NOMO-1 (cell line): ENCODE measurements at regions not wholly inside any gene's neighbourhood (a gene's known extent, or its start where the extent isn't known, plus 50 kb on each side); places are given as distances from the start of the nearest gene placed in this dataset.
"Not testable (repeated sequence)": the region's sequence is repeated elsewhere in the genome, so short reads cannot be mapped to it uniquely, and the experiment has no call there.

Experiments
- DNase-seq, 2 experiments: peaks; one replicate each; lab custom pipeline; 2025; ENCODE audit not compliant: unreplicated experiment in 2 of 2; lab: John Stamatoyannopoulos, UW

DNA sequence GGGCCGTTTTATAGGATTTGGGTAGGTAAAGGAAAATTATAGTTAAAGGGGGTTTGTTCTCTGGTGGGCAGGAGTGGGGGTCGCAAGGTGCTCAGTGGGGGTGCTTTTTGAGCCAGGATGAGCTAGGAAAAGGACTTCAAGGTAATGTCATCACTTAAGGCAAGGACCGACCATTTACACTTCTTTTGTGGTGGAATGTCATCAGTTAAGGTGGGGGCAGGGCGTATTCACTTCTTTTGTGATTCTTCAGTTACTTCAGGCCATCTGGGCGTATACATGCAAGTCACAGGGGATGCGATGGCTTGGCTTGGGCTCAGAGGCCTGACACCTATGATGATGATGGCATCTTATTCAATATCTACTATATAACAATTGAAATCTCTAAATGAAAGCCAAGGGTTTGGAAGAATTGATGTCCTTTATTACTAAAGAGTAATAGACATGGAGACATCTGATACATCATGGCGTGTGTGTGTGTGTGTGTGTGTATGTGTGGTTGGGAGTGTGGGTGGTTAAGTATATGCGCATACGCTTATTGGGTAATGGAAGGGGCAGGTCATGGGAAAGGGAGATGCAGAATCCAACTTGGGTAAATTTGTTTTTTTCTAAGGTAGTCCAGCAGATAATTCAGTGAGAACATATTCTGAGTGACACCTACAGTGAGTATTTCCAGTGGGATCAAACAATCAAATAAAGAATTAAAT lies 236.9 kb upstream of the DUSP10 start:
- not testable (repeated sequence) for DNase-seq

DNA sequence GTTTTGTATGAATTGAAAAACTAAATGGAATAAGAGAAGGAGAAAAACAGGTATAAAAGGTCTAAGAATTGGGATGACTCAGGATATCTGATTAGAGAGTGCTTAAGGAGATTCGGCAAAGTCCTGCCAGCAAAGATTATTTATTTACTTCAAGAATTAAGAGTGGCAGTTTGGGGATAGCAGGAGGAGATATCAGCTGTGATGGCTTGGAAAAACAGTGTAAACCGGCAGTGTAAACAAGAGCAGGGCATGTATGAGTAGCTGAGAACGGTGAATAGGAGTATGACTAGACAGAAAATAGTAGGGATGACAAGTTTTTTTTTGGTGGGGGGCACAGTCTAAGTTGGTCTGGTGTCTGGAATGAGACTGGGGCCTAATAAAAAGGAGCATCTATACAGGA lies 231.9 kb upstream of the DUSP10 start:
- DNase-seq: not testable (repeated sequence)

DNA sequence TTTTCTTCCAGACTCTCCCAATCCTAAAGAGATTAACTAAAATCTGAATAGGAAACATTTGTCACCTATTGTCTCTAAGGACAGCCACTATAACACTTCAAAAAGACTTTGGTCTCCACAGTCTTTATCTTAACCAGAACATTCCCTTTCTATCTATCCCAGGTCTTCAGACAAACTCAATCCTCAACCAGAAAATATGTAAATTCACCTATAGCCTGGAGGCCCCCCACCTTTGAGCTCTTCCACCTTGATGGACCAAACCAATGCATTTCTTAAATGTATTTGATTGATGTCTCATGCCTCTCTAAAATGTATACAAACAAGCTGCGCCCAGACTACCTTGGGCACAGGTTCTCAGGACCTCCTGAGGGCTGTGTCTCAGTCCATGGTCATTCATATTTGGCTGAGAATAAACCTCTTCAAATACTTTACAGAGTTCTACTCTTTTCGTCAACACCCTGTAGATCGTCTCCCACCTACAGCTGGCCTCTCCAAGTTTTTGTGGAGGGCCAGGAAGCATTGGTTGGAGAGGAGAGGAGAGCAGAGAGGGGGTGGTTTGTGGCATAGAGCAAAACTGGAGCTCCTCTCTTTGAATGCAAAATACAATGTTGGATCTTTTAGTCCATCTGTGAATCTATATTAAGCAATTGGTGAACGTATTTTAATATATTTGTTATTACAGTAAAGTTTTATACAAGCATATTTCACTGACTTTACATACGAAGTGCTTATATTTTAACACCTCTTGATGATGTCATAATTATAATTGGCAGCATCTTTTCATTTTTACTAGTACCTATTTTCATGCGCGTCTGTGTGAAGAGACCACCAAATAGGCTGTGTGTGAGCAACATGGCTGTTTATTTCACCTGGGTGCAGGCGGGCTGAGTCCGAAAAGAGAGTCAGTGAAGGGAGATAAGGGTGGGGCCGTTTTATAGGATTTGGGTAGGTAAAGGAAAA lies 230.7 kb upstream of the DUSP10 start:
- no peak for DNase-seq

DNA sequence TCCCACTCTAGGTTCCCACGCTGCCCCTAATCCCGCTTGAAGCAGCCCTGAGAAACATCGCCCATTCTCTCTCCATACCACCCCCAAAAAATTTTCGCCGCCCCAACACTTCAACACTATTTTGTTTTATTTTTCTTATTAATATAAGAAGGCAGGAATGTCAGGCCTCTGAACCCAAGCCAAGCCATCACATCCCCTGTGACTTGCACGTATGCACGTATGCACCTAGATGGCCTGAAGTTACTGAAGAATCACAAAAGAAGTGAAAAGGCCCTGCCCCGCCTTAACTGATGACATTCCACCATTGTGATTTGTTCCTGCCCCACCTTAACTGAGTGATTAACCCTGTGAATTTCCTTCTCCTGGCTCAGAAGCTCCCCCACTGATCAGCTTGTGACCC lies 229.1 kb upstream of the DUSP10 start:
- DNase-seq: not testable (repeated sequence)

DNA sequence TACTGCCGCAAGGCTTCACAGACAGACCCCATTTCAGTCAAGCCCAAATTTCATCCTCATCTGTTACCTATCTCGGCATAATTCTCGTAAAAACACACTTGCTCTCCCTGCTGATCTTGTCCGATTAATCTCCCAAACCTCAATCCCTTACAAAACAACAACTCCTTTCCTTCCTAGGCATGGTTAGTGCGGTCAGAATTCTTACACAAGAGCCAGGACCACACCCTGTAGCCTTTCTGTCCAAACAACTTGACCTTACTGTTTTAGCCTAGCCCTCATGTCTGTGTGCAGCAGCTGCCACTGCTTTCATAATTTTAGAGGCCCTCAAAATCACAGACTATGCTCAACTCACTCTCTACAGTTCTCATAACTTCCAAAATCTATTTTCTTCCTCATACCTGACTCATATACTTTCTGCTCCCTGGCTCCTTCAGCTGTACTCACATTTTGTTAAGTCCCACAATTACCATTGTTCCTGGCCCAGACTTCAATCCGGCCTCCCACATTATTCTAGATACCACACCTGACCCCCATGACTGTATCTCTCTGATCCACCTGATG lies 227.5 kb upstream of the DUSP10 start:
- DNase-seq: peak in 1 of 2 experiments; percentile 11

DNA sequence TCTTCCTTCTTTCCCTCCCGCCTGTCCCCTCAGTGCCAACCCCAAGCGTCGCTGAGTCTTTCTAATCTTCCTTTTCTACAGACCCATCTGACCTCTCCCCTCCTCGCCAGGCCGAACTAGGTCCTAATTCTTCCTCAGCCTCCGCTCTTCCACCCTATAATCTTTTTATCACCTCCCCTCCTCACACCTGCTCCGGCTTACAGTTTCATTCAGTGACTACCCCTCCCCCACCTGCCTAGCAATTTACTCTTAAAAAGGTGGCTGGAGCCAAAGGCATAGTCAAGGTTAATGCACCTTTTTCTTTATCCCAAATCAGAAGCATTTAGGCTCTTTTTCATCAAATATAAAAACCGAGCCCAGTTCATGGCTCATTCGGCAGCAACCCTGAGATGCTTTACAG lies 225.6 kb upstream of the DUSP10 start:
- not testable (repeated sequence) for DNase-seq

DNA sequence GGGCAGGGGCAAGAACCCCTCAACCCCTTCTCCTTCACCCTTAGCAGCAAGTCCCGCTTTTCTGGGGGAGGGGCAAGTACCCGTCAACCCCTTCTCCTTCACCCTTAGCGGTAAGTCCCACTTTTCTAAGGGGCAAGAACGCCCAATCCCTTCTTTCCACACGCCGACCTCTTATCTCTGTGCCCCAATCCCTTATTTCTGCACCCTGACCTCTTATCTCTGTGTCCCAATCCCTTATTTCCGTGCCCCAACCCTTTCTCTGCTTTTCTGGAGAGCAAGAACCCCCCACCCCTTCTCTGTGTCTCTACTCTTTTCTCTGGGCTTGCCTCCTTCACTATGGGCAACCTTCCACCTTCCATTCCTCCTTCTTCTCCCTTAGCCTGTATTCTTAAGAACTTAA lies 225.0 kb upstream of the DUSP10 start:
- not testable (repeated sequence) for DNase-seq

DNA sequence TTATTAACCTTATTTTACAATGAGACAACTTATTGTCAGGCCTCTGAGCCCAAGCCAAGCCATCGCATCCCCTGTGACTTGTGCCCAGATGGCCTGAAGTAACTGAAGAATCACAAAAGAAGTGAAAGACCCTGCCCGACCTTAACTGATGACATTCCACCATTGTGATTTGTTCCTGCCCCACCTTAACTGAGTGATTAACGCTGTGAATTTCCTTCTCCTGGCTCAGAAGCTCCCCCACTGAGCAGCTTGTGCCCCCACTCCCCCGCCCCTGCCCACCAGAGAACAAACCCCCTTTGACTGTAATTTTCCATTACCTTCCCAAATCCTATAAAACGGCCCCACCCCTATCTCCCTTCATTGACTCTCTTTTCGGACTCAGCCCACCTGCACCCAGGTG lies 224.0 kb upstream of the DUSP10 start:
- not testable (repeated sequence) for DNase-seq

DNA sequence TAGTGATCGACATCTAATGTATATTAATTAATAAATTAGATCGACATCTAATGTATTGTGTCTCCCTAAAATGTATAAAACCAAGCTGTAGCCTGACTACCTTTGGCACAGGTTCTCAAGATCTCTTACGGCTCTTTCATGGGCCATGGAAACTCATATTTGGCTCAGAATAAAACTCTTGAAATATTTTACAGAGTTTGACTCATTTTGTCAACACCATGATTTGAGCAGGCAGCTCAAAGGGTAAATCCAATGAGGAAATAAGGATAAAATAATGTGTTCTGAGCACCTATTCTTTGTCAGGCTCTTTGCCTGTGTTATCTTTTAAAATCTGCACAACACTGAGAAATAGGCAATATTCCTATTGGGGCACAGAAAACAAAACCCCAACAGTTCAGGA lies 223.4 kb upstream of the DUSP10 start:
- no peak for DNase-seq

DNA sequence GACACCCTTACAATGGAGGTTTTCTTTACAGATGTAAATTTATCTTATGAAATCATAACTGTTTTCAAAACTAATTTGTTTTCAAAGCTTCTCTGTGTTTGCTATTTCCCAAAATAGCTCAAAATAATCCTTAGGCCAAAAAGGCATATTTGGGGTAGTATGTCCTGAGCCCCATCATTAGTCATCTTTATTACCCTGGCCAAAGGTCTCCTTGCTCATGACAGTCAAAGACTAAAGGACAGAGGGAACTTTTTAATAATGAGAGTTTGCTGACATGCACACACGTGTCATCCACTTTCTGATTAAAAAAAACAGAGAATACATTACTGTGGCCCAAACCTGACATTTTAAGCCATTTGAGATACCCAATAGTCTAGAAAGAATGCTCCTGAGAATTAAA lies 221.9 kb upstream of the DUSP10 start:
- no peak for DNase-seq

DNA sequence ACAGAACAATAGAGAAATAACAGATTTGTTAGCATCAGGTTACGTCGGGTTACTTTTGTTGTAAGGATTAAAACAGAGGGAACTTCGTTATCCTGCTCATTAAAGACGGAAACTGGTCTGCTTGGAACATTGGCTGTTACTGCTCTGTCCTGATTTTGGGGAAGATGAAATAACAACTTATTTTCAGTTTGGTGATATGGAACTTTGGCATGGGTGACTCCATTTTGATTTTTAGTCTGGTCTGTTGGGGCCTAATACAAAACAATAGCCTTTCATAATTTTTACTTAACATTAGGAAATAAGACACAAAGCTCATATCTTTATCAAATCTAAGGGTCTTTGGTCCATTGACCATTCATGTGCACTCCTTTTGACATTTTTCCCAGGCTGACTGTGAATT lies 220.5 kb upstream of the DUSP10 start:
- no peak for DNase-seq

DNA sequence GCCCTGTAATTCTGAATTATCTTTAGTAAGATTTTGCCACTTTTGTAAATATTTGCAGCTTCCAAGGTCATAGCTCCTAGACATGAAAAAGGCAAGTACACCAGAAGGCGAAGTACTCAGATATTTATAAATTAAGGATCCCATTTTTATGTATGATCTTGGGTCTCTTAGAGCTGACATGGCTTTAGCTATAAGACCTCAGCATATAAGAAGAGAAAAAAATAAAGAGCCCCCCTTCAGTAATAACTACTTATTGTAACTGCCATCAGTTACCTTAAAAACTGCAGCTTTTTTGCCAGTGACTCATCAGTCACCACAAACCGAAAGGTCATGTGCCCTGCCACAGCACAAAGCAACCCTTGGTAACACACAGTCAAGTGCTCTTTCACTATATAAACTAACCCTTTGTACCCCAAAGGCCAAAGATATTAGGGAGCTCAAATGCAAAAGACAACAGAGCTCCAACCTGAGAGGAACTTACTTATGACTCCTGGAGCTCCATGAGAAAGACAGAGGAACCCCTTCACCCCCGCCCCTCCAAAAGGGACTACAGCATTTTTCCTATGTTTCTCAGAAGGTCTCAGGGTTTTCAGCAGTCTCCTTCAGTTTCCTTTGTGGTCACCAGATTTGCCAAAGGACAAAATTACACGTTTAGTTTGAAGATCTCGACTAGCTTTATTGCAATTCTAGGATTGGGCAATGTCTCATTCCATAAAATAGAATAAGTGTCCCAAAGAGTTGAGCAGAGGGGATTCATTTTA lies 219.8 kb upstream of the DUSP10 start:
- peak; percentile 71 to 85 for DNase-seq

DNA sequence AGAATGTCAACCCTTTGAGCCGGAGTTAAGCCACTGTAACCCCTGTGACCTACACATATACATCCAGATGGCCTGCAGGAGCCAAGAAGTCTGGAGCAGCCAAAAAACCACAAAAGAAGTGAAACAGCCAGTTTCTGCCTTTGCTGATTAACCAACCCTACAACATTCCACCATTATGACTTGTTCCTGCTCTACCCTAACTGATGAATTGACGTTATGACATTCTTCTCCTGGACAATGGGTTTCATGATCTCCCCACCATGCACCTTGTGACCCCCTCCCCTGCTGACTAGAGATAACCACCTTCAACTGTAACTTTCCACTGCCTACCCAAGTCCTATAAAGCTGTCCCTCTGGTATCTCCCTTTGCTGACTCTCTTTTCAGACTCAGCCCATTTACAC lies 216.3 kb upstream of the DUSP10 start:
- DNase-seq: not testable (repeated sequence)

DNA sequence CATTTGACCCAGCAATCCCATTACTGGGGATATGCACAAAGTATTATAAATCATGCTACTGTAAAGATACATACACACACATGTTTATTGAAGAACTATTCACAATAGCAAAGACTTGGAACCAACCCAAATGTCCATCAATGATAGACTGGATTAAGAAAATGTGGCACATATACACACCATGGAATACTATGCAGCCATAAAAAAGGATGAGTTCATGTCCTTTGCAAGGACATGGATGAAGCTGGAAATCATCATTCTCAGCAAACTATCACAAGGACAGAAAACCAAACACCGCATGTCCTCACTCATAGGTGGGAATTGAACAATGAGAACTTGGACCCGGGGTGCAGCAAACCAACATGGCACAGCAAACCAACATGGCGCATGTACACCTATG lies 215.5 kb upstream of the DUSP10 start:
- DNase-seq: not testable (repeated sequence)

DNA sequence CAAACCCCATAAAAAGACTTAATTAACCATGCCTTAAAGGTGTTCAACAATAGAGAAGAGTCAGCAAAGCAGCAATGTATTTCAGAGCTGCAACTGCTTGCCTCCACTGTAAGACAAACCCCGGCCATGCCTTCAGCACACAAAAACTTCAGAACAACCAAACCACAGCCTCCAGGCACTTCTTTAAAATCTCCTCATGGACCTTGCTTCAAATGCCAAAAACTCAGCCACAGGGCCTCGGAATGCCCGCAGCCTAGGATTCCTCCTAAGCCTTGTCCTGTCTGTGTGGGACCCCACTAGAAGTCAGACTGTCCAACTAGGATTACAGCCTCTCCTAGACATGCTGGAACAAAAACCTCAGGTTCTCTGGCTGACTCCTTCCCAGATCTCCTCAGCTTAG lies 208.1 kb upstream of the DUSP10 start:
- DNase-seq: no peak

DNA sequence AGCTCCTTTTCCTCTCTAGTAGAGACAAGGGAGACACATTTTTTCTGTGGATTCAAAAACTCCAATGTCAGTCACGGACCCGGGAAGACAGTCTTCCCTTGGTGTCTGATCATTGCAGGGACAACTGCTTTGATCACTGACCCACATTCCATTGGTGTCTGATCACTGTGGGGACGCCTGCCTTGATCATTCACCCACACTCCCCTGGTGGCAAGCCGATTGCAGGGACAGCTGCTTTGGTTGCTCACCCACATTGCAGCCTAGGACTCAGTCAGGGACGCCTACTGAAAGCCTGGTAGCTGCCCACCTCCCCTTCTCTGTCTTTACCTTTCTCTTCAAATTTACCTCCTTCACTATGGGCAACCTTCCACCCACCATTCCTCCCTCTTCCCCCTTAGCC lies 206.6 kb upstream of the DUSP10 start:
- no peak for DNase-seq

DNA sequence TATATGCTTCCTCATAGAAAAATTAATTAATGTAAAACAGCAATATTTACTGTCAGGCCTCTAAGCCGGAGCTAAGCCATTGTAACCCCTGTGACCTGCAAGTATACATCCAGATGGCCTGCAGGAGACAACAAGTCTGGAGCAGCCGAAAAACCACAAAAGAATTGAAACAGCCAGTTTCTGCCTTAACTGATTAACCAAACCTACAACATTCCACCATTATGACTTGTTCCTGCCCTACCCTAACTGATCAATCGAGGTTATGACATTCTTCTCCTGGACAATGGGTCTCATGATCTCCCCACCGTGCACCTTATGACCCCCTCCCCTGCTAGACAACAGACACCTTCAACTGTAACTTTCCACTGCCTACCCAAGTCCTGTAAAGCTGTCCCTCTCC lies 205.8 kb upstream of the DUSP10 start:
- no peak for DNase-seq

DNA sequence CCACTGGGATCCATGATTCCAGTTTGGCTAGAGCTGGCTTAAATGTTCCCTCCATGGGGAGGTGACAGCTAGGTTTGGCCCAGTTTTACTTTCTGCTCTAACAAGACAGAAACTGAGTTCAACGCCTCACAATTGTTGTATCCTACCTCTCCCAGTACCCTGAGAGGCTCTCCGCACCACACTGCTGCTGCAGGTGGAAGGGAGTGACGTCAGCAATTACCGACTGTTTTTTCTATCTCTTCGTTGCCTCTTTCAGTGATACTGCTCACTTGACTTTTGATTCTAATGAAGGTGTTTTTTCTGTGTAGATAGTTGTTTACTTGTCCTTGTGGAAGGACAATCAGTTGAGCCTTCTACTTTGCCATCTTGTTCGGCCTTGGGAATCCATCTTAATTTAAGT lies 204.9 kb upstream of the DUSP10 start:
- DNase-seq: no peak

DNA sequence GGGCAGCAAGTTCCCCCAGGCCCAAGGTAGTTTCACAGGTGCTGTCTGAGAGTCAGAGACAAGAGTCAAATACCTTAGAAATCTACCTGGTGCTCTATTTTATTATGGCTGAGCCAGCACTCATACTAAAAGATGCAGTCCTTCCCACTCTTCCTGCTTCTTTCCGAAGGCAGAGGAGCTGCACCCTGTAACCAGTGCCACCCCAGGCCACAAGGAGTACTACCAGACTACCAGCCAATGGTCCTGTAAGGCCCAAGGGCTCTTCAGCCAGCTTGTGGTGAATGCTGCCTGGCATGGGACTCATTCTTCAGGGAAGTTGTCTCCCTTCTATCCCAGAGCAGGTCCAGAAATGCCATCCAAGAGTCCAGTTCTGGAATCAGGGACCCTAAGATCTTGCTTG lies 203.8 kb upstream of the DUSP10 start:
- DNase-seq: no peak

DNA sequence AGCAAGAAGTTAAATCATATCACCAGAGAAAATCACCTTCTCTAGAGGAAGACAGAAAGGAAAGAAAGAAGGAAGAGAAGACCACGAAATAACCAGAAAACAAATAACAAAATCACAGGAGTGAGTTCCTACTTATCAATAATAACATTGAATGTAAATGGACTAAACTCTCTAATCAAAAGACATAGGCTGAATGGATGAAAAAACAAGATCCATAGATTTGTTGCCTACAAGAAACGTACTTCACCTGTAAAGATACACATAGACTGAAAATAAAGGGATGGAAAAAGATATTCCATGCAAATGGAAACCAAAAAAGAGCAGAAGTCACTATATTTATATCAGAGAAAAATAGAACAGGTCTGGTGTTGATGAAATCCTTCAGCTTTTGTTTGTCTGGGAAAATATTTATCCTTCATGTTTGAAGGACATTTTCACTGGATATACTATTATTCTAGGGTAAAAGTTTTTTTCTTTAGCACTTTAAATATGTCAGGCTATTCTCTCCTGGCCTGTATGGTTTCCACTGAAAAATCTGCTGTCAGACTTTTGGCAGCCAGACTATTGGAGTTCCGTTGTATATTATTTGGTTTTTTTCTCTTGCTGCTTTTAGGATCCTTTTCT lies 202.5 kb upstream of the DUSP10 start:
- DNase-seq: no peak
